Activated CD8-positive, alpha-beta T cell treated with anti-CD3 and anti-CD28 coated beads for 36 hours (primary cell): ENCODE measurements at regions not wholly inside any gene's neighbourhood (a gene's known extent, or its start where the extent isn't known, plus 50 kb on each side); places are given as distances from the start of the nearest gene placed in this dataset.

ENCODE experiments used
- ATAC-seq: fragments of 200-7000 bp; cut with Tn5 transposase; one replicate; pipeline ENCODE4 v1.10.0; 2021; ENCODE audit warnings: mild to moderate bottlenecking, moderate library complexity
- CTCF ChIA-PET: fragments of 350-600 bp; sonication (Branson Sonifier 250); formaldehyde crosslinking; loops from one replicate; lab custom pipeline; 2021; ENCODE audit warnings: antibody characterized with exemption; lab: Charles Lee
- POLR2A ChIA-PET: fragments of 350-600 bp; sonication (Branson Sonifier 250); formaldehyde crosslinking; loops from one replicate; lab custom pipeline; 2021; ENCODE audit warnings: antibody characterized with exemption; lab: Charles Lee
- DNase-seq: peaks from one replicate; pipeline ENCODE4 v3.0.0-alpha.2; 2020
- H3K27ac Mint-ChIP-seq: one replicate; pipeline ENCODE4 v1.8.0; 2021; ENCODE audit warnings: mild to moderate bottlenecking, mixed read lengths
- H3K27me3 Mint-ChIP-seq: one replicate; pipeline ENCODE4 v1.8.0; 2021; ENCODE audit warnings: mixed read lengths
- H3K36me3 Mint-ChIP-seq: one replicate; pipeline ENCODE4 v1.8.0; 2021; ENCODE audit warnings: low read depth, mixed read lengths
- H3K4me1 Mint-ChIP-seq: one replicate; pipeline ENCODE4 v1.8.0; 2021; ENCODE audit warnings: low read depth, mixed read lengths
- H3K4me3 Mint-ChIP-seq: one replicate; pipeline ENCODE4 v1.8.0; 2021; ENCODE audit warnings: mild to moderate bottlenecking, moderate library complexity, mixed read lengths
- H3K9me3 Mint-ChIP-seq: one replicate; pipeline ENCODE4 v1.8.0; 2021; ENCODE audit warnings: mixed read lengths
- CTCF ChIP-seq: fragments of 200-600 bp; IDR thresholded peaks from one replicate; pipeline ENCODE4 v1.8.0; 2022; ENCODE audit warnings: antibody characterized with exemption, mild to moderate bottlenecking
- intact Hi-C: fragments of 100-400 bp; cut with micrococcal nuclease; formaldehyde crosslinking; loops from one replicate; pipeline ENCODE4 v1.10.0; 2022

- peaks cover 16% of the 10 kb centered on the region for H3K9me3 Mint-ChIP-seq
- POLR2A ChIA-PET, result interaction anchor here (1.1 to 1.6 kb wide), 2 partner anchors 10 to 12 kb away, joined by 3 to 6 read pairs; no protein-coding TSS in a partner anchor
- H3K27me3 Mint-ChIP-seq, result no peaks in the 10 kb centered on the region
- peaks cover 80% of the 10 kb centered on the region for H3K4me1 Mint-ChIP-seq
- TF ChIP-seq CTCF, result no peak
- DNase-seq (no peak), ATAC-seq (no peak)
- CTCF ChIA-PET, result interaction anchor here (1.0 to 3.2 kb wide), 8 partner anchors 11 to 324 kb away, joined by 3 to 19 read pairs (median 4); no protein-coding TSS in a partner anchor
- H3K36me3 Mint-ChIP-seq, result peaks cover 25% of the 10 kb centered on the region
- peak overlapping the region; percentile 61 for H3K4me3 Mint-ChIP-seq
- H3K27ac Mint-ChIP-seq, result peak overlapping the region; percentile 97
- intact Hi-C loops, result loop anchor here (2.0 to 5.0 kb wide), 2 partner anchors 33 to 56 kb away; no protein-coding TSS in a partner anchor
Observed at GRCh38 chr2:181141676-181142075, 161.3 kb downstream of the UBE2E3 start.

GRCh38 chr2:181142514-181142913 lies 162.1 kb downstream of the UBE2E3 start:
- Mint-ChIP-seq H3K4me3 (peak overlapping the region; percentile 61), H3K36me3 (peaks cover 18% of the 10 kb centered on the region), H3K9me3 (peaks cover 10% of the 10 kb centered on the region), H3K27me3 (no peaks in the 10 kb centered on the region), H3K4me1 (peaks cover 78% of the 10 kb centered on the region), H3K27ac (peak overlapping the region; percentile 97)
- intact Hi-C loops, result loop anchor here (2.0 to 5.0 kb wide), 2 partner anchors 34 to 55 kb away; no protein-coding TSS in a partner anchor
- ATAC-seq, result peak; percentile 80
- TF ChIP-seq CTCF, result no peak
- ChIA-PET POLR2A (no interaction called here), CTCF (interaction anchor here (1.3 to 3.2 kb wide), 5 partner anchors 12 to 324 kb away, joined by 3 to 19 read pairs (median 4); no protein-coding TSS in a partner anchor)
- no peak for DNase-seq

- intact Hi-C loops, result loop anchor here (2.0 to 5.0 kb wide), 2 partner anchors 35 to 53 kb away; no protein-coding TSS in a partner anchor
- H3K4me1 Mint-ChIP-seq, result peaks cover 82% of the 10 kb centered on the region
- ATAC-seq (peak; percentile 40), DNase-seq (peak; percentile 54)
- peaks cover 17% of the 10 kb centered on the region for H3K36me3 Mint-ChIP-seq
- ChIA-PET CTCF (interaction anchor here (0.8 to 3.5 kb wide), 4 partner anchors 9 to 40 kb away, joined by 3 to 19 read pairs (median 5); no protein-coding TSS in a partner anchor), POLR2A (interaction anchor here (0.9 to 2.6 kb wide), 3 partner anchors 18 to 314 kb away, joined by 3 to 16 read pairs (median 4); partner anchors contain the start of gene ITGA4)
- H3K9me3 Mint-ChIP-seq, result peaks cover 10% of the 10 kb centered on the region
- no peaks in the 10 kb centered on the region for H3K27me3 Mint-ChIP-seq
- TF ChIP-seq CTCF, result no peak
- H3K27ac Mint-ChIP-seq, result peak overlapping the region; percentile 93
- H3K4me3 Mint-ChIP-seq, result peak overlapping the region; percentile 43
Observed at GRCh38 chr2:181143790-181144300, 163.4 kb downstream of the UBE2E3 start.

- DNase-seq, result no peak
- Mint-ChIP-seq H3K9me3 (peaks cover 10% of the 10 kb centered on the region), H3K36me3 (peaks cover 19% of the 10 kb centered on the region), H3K27ac (peak overlapping the region; percentile 93), H3K4me3 (no peak overlapping the region), H3K27me3 (no peaks in the 10 kb centered on the region), H3K4me1 (peaks cover 78% of the 10 kb centered on the region)
- POLR2A ChIA-PET, result interaction anchor here (1.3 to 2.6 kb wide), 4 partner anchors 18 to 312 kb away, joined by 3 to 16 read pairs (median 6); partner anchors contain the start of gene ITGA4
- no peak for TF ChIP-seq CTCF
- CTCF ChIA-PET, result interaction anchor here (0.7 to 3.5 kb wide), 6 partner anchors 9 to 321 kb away, joined by 3 to 19 read pairs (median 4); partner anchors contain the start of gene UBE2E3
- intact Hi-C loops, result no loop called here
- no peak for ATAC-seq
Observed at GRCh38 chr2:181145645-181146044, 165.2 kb downstream of the UBE2E3 start.

- peak overlapping the region; percentile 86 for H3K27ac Mint-ChIP-seq
- peaks cover 10% of the 10 kb centered on the region for H3K9me3 Mint-ChIP-seq
- peak; percentile 57 for ATAC-seq
- intact Hi-C loops, result no loop called here
- DNase-seq, result peak; percentile 42
- H3K4me3 Mint-ChIP-seq, result no peak overlapping the region
- peaks cover 19% of the 10 kb centered on the region for H3K36me3 Mint-ChIP-seq
- peaks cover 75% of the 10 kb centered on the region for H3K4me1 Mint-ChIP-seq
- no peak for TF ChIP-seq CTCF
- H3K27me3 Mint-ChIP-seq, result no peaks in the 10 kb centered on the region
- CTCF ChIA-PET, result interaction anchor here (0.7 to 3.5 kb wide), 7 partner anchors 10 to 321 kb away, joined by 3 to 19 read pairs (median 3); partner anchors contain the start of genes ITGA4 and UBE2E3
- POLR2A ChIA-PET, result interaction anchor here (1.0 to 2.6 kb wide), 5 partner anchors 14 to 312 kb away, joined by 3 to 16 read pairs (median 5); partner anchors contain the start of gene ITGA4
Observed at GRCh38 chr2:181146171-181146570, 165.8 kb downstream of the UBE2E3 start.
